GM12891 (cell line): ENCODE measurements at regions not wholly inside any gene's neighbourhood (a gene's known extent, or its start where the extent isn't known, plus 50 kb on each side); places are given as distances from the start of the nearest gene placed in this dataset.

Experiments used
- POLR2A ChIP-seq: IDR thresholded peaks from 2 replicates; pipeline ENCODE4 v1.6.1; 2011; ENCODE audit warnings: low read depth, low read length, control low read depth
- POLR2AphosphoS5 ChIP-seq: IDR thresholded peaks from 2 replicates; pipeline ENCODE4 v1.6.1; 2011; ENCODE audit warnings: low read depth, low read length, control low read depth
- SPI1 ChIP-seq: IDR thresholded peaks from 2 replicates; pipeline ENCODE4 v1.6.1; 2011; ENCODE audit warnings: low read depth, low read length, control low read depth
- TAF1 ChIP-seq: IDR thresholded peaks from 2 replicates; pipeline ENCODE4 v1.6.1; 2011; ENCODE audit warnings: low read depth, low read length, control low read depth

DNA sequence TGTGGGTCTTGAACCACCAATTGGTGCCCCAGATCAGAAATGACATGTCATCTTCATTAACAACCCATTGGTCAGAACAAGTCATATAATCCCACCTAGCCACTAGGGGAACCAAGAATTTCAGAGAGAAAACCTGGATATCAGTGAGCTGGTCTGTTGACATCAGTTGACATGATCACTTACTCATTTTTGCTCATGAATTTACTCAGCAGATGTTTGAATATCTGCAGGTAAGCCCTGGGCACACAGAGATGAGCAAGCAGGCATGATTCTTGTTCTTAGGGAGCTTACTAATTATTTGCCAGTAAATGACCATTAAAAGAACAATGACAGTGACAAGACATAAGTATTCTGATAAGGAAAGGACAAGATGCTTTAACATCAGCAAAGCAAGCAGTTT is 64.3 kb upstream of the PLCL2 start:
- TF ChIP-seq SPI1 (no peak), POLR2AphosphoS5 (no peak), TAF1 (no peak), POLR2A (no peak)
